OCI-LY7 (cell line): ENCODE measurements at regions not wholly inside any gene's neighbourhood (a gene's known extent, or its start where the extent isn't known, plus 50 kb on each side); places are given as distances from the start of the nearest gene placed in this dataset.

ENCODE experiments used
- BruUV-seq: library from RNA; stranded (reverse); fragments of 400-500 nt; replicated peaks from 2 replicates; lab custom pipeline; 2021; lab: Mats Ljungman, UMichigan
- CTCF ChIA-PET: fragments of 300-600 bp; sonication (Branson Sonifier 250); formaldehyde crosslinking; loops from one replicate; lab custom pipeline; 2022; ENCODE audit warnings: antibody characterized with exemption; ENCODE audit not compliant: unreplicated experiment; lab: Charles Lee
- POLR2A ChIA-PET: fragments of 300-600 bp; sonication (Branson Sonifier 250); formaldehyde crosslinking; loops from one replicate; lab custom pipeline; 2022; ENCODE audit warnings: antibody characterized with exemption; lab: Charles Lee
- DNase-seq: peaks from one replicate; pipeline ENCODE4 v3.0.0-alpha.2; 2015; ENCODE audit warnings: low spot score
- H2AFZ ChIP-seq: fragments of 200-600 bp; sonication (generic), shearing (Covaris generic); 2 replicates; pipeline ENCODE4 v1.6.1; 2014; ENCODE audit warnings: mild to moderate bottlenecking, antibody characterized with exemption, low read length, moderate library complexity
- H3K27ac ChIP-seq: fragments of 200-600 bp; sonication (generic); 2 replicates; pipeline ENCODE4 v1.5.1; 2014; ENCODE audit warnings: mixed run types, low read depth, mild to moderate bottlenecking, moderate library complexity, low read length, inconsistent platforms; ENCODE audit not compliant: poor library complexity, severe bottlenecking
- H3K36me3 ChIP-seq: fragments of 200-600 bp; sonication (generic); 2 replicates; pipeline ENCODE4 v1.6.1; 2014; ENCODE audit warnings: mild to moderate bottlenecking, antibody characterized with exemption, low read length, moderate library complexity, mixed read lengths; ENCODE audit not compliant: insufficient read depth
- H3K4me1 ChIP-seq: fragments of 200-600 bp; sonication (generic); 2 replicates; pipeline ENCODE4 v1.5.1; 2014; ENCODE audit warnings: mild to moderate bottlenecking, low read length; ENCODE audit not compliant: insufficient read depth, poor library complexity, severe bottlenecking
- H3K4me2 ChIP-seq: fragments of 200-600 bp; sonication (generic); 2 replicates; pipeline ENCODE4 v1.6.1; 2014; ENCODE audit warnings: mild to moderate bottlenecking, low read length
- H3K4me3 ChIP-seq: fragments of 200-600 bp; sonication (generic); 2 replicates; pipeline ENCODE4 v1.5.1; 2014; ENCODE audit warnings: mild to moderate bottlenecking, low read depth, low read length; ENCODE audit not compliant: poor library complexity, severe bottlenecking
- H3K79me2 ChIP-seq: fragments of 200-600 bp; sonication (generic); 2 replicates; pipeline ENCODE4 v1.6.1; 2016; ENCODE audit warnings: low read depth, mild to moderate bottlenecking, low read length, moderate library complexity, mixed read lengths; ENCODE audit not compliant: insufficient read depth
- H3K9me2 ChIP-seq: fragments of 200-600 bp; sonication (generic); 2 replicates; pipeline ENCODE4 v1.6.1; 2016; ENCODE audit warnings: mild to moderate bottlenecking, low read length, mixed read lengths; ENCODE audit not compliant: insufficient read depth
- H3K9me3 ChIP-seq: fragments of 200-600 bp; sonication (generic); 2 replicates; pipeline ENCODE4 v1.6.1; 2014; ENCODE audit warnings: mild to moderate bottlenecking, mixed run types, low read length, mixed read lengths
- H4K20me1 ChIP-seq: fragments of 200-600 bp; sonication (generic); 2 replicates; pipeline ENCODE4 v1.6.1; 2014; ENCODE audit warnings: mild to moderate bottlenecking, antibody characterized with exemption, low read length, moderate library complexity, mixed read lengths; ENCODE audit not compliant: insufficient read depth
- EZH2phosphoT487 ChIP-seq: fragments of 200-600 bp; sonication (generic); IDR thresholded peaks from 2 replicates; pipeline ENCODE4 v1.6.1; 2018; ENCODE audit warnings: low read depth, borderline replicate concordance, mild to moderate bottlenecking, mixed run types, antibody characterized with exemption, low read length, moderate library complexity, mixed read lengths
- intact Hi-C: fragments of 100-400 bp; cut with micrococcal nuclease; formaldehyde crosslinking; loops from one replicate; pipeline ENCODE4 v1.10.0; 2022; ENCODE audit not compliant: unreplicated experiment
- TF ChIP-seq, protein P1 (sequence below): fragments of 200-600 bp; sonication (generic); conservative IDR thresholded peaks from 2 replicates; pipeline ENCODE4 v1.5.1; 2014; ENCODE audit warnings: mild to moderate bottlenecking, antibody characterized with exemption, low read length, moderate library complexity, mixed read lengths

DNA sequence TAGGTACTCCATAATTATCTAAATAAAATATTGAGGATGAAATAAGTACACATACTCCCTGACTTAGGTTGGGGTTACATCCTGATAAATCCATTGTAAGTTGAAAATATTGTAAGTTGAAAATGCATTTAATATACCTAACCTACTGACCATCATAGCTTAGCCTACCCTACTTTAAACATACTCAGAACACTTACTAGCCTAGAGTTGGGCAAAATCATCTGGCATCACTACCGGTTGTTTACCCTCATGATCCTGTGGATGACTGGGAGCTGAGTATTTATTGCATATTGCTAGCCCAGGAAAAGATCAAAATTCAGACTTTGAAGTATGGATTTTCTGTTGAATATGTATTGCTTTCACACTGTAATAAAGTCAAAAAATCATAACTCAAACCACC is 467.3 kb downstream of the C6orf118 start:
- no peaks in the 10 kb centered on the region for H3K9me2 ChIP-seq
- TF ChIP-seq EZH2phosphoT487, result no peak
- TF ChIP-seq, protein P1, sequence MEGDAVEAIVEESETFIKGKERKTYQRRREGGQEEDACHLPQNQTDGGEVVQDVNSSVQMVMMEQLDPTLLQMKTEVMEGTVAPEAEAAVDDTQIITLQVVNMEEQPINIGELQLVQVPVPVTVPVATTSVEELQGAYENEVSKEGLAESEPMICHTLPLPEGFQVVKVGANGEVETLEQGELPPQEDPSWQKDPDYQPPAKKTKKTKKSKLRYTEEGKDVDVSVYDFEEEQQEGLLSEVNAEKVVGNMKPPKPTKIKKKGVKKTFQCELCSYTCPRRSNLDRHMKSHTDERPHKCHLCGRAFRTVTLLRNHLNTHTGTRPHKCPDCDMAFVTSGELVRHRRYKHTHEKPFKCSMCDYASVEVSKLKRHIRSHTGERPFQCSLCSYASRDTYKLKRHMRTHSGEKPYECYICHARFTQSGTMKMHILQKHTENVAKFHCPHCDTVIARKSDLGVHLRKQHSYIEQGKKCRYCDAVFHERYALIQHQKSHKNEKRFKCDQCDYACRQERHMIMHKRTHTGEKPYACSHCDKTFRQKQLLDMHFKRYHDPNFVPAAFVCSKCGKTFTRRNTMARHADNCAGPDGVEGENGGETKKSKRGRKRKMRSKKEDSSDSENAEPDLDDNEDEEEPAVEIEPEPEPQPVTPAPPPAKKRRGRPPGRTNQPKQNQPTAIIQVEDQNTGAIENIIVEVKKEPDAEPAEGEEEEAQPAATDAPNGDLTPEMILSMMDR, result no peak
- H3K79me2 ChIP-seq, result no peaks in the 10 kb centered on the region
- no peak overlapping the region for H3K27ac ChIP-seq
- no peaks in the 10 kb centered on the region for H3K4me1 ChIP-seq
- DNase-seq, result no peak
- ChIA-PET POLR2A (interaction anchor here (1.0 kb wide), 1 partner anchor 14 kb away, joined by 7 read pairs; no protein-coding TSS in a partner anchor), CTCF (no interaction called here)
- H3K36me3 ChIP-seq, result no peaks in the 10 kb centered on the region
- H2AFZ ChIP-seq, result no peak overlapping the region
- intact Hi-C loops, result no loop called here
- no peak overlapping the region for H3K4me2 ChIP-seq
- no TSS peak for BruUV-seq
- no peaks in the 10 kb centered on the region for H3K9me3 ChIP-seq
- no peaks in the 10 kb centered on the region for H4K20me1 ChIP-seq
- H3K4me3 ChIP-seq, result no peak overlapping the region

GRCh38 chr6:164838068-164838615 is 471.3 kb downstream of the C6orf118 start:
- Histone ChIP-seq H2AFZ (no peak overlapping the region), H3K27ac (no peak overlapping the region), H3K4me1 (no peaks in the 10 kb centered on the region), H4K20me1 (no peaks in the 10 kb centered on the region), H3K36me3 (no peaks in the 10 kb centered on the region), H3K4me2 (no peak overlapping the region), H3K9me2 (no peaks in the 10 kb centered on the region), H3K4me3 (no peak overlapping the region), H3K9me3 (no peaks in the 10 kb centered on the region), H3K79me2 (no peaks in the 10 kb centered on the region)
- POLR2A ChIA-PET, result no interaction called here
- DNase-seq, result no peak
- intact Hi-C loops, result no loop called here
- CTCF ChIA-PET, result no interaction called here
- BruUV-seq, result no TSS peak
- no peak for TF ChIP-seq EZH2phosphoT487
- TF ChIP-seq, protein P1, result no peak

DNA sequence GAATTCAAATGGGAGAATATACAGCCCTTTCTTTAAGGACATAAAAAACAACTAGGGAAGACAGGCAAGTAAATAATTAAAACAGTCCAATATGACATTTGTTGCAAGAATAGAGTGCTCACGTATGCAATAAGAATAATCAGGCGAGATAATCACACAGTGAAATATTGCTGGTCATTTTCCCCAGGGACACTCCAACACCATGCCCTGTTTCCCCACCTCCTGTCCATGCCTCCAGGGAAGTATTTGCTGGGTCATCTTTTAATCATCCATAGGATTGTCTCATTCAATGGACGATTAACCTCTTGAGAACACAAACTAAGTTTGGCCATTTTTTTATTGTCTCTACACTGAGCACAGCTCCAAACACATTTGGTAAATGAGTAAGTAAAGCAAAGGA is 472.9 kb downstream of the C6orf118 start:
- ChIA-PET CTCF (no interaction called here), POLR2A (no interaction called here)
- Histone ChIP-seq H2AFZ (no peak overlapping the region), H3K79me2 (no peaks in the 10 kb centered on the region), H3K4me2 (no peak overlapping the region), H4K20me1 (no peaks in the 10 kb centered on the region), H3K4me3 (no peak overlapping the region), H3K4me1 (no peaks in the 10 kb centered on the region), H3K27ac (no peak overlapping the region), H3K9me2 (no peaks in the 10 kb centered on the region), H3K9me3 (no peaks in the 10 kb centered on the region), H3K36me3 (no peaks in the 10 kb centered on the region)
- no peak for DNase-seq
- no peak for TF ChIP-seq EZH2phosphoT487
- TF ChIP-seq, protein P1, result no peak
- intact Hi-C loops, result no loop called here
- BruUV-seq, result no TSS peak
